GM12878 (cell line): ENCODE measurements at regions not wholly inside any gene's neighbourhood (a gene's known extent, or its start where the extent isn't known, plus 50 kb on each side); places are given as distances from the start of the nearest gene placed in this dataset.

Experiments
- ATAC-seq: fragments of 200-7000 bp; cut with Tn5 transposase; 3 replicates; pipeline ENCODE4 v1.9.1; 2020; ENCODE audit warnings: mild to moderate bottlenecking, moderate library complexity
- BruUV-seq: library from RNA; stranded (reverse); fragments of 400-500 nt; replicated peaks from 2 replicates; lab custom pipeline; 2021; lab: Mats Ljungman, UMichigan
- CTCF ChIA-PET: fragments of 300-600 bp; sonication (Branson Sonifier 250); formaldehyde crosslinking; extraction: SDS; loops from one replicate; lab custom pipeline; 2021; ENCODE audit warnings: inconsistent platforms; lab: Yijun Ruan, JAX
- POLR2A ChIA-PET: fragments of 350-600 bp; formaldehyde crosslinking; extraction: SDS; loops from one replicate; lab custom pipeline; 2021; ENCODE audit warnings: inconsistent platforms; lab: Charles Lee
- RAD21 ChIA-PET: fragments of 300-600 bp; sonication (Branson Sonifier 250); formaldehyde crosslinking; loops from one replicate; lab custom pipeline; 2023; ENCODE audit warnings: antibody characterized with exemption; ENCODE audit not compliant: unreplicated experiment; lab: Charles Lee
- SMC1A ChIA-PET: fragments of 300-600 bp; sonication (Branson Sonifier 250); formaldehyde crosslinking; loops from one replicate; lab custom pipeline; 2023; ENCODE audit not compliant: unreplicated experiment, uncharacterized antibody; lab: Charles Lee
- DNase-seq: peaks from one replicate; pipeline ENCODE4 v3.0.0-alpha.2; 2011; ENCODE audit warnings: low read depth, low spot score
- FAIRE-seq: peaks from 3 replicates; lab custom pipeline; 2011; peaks lifted over from hg19 to GRCh38; lab: Jason Lieb, UNC
- H2AFZ ChIP-seq: 2 replicates; pipeline ENCODE4 v1.6.0; 2011; ENCODE audit warnings: low read depth, low read length, control low read depth; ENCODE audit not compliant: control insufficient read depth
- H3K27ac ChIP-seq: 2 replicates; pipeline ENCODE4 v1.5.1; 2011; ENCODE audit warnings: control low read depth; ENCODE audit not compliant: control insufficient read depth, insufficient read depth
- H3K27me3 ChIP-seq, 2 experiments: replicated peaks in 1 of 2; 2 replicates each; pipeline versions ENCODE4 v1.6.0 to v1.6.1; 2011; ENCODE audit warnings: low read length in 1 of 2; ENCODE audit not compliant: control insufficient read depth in 2 of 2, insufficient read depth in 2 of 2
- H3K36me3 ChIP-seq, 2 experiments: 2 replicates each; pipeline ENCODE4 v1.5.1; 2011; ENCODE audit warnings: low read length in 1 of 2; ENCODE audit not compliant: control insufficient read depth in 2 of 2, insufficient read depth in 2 of 2
- H3K4me1 ChIP-seq: 2 replicates; pipeline ENCODE4 v1.6.1; 2011; ENCODE audit warnings: mild to moderate bottlenecking, low read length, moderate library complexity, mixed read lengths; ENCODE audit not compliant: control insufficient read depth, insufficient read depth
- H3K4me2 ChIP-seq: 2 replicates; pipeline ENCODE4 v1.6.0; 2011; ENCODE audit warnings: control low read depth; ENCODE audit not compliant: control insufficient read depth, insufficient read depth
- H3K4me3 ChIP-seq: fragments of 200-600 bp; sonication (generic); 2 replicates; pipeline ENCODE4 v1.5.1; 2016
- H3K79me2 ChIP-seq: 2 replicates; pipeline ENCODE4 v1.6.0; 2011; ENCODE audit warnings: low read length; ENCODE audit not compliant: control insufficient read depth, insufficient read depth
- H3K9ac ChIP-seq: 2 replicates; pipeline ENCODE4 v1.8.0; 2011; ENCODE audit warnings: low read length, control low read depth, mixed read lengths; ENCODE audit not compliant: control insufficient read depth, insufficient read depth
- H3K9me3 ChIP-seq: replicated peaks from 3 replicates; pipeline ENCODE4 v1.5.1; 2011; ENCODE audit warnings: mild to moderate bottlenecking, low read length; ENCODE audit not compliant: control insufficient read depth, insufficient read depth
- H4K20me1 ChIP-seq: 2 replicates; pipeline ENCODE4 v1.6.0; 2011; ENCODE audit not compliant: control insufficient read depth, insufficient read depth
- ATF7 ChIP-seq: fragments of 450-650 bp; IDR thresholded peaks from 2 replicates; pipeline ENCODE4 v1.6.1; 2016; ENCODE audit warnings: low read depth, mild to moderate bottlenecking
- CBX3 ChIP-seq: fragments of 200-600 bp; sonication (generic); IDR thresholded peaks from 2 replicates; pipeline ENCODE4 v1.6.1; 2016; ENCODE audit warnings: low read depth, borderline replicate concordance
- CEBPB ChIP-seq, 2 experiments: fragments of 150-350 bp in 1 of 2; IDR thresholded peaks; 2 replicates each; pipeline ENCODE4 v1.6.1; 2012 to 2014; ENCODE audit warnings: low read depth in 2 of 2, low read length in 2 of 2, borderline replicate concordance in 1 of 2, inconsistent platforms in 1 of 2
- CEBPZ ChIP-seq: fragments of 150-350 bp; IDR thresholded peaks from 2 replicates; pipeline ENCODE4 v1.6.1; 2016; ENCODE audit warnings: low read depth, low read length
- E2F4 ChIP-seq: IDR thresholded peaks from 2 replicates; pipeline ENCODE4 v1.6.1; 2012; ENCODE audit warnings: low read depth, low read length, improper control_type of control experiment
- E4F1 ChIP-seq: fragments of 450-650 bp; IDR thresholded peaks from 2 replicates; pipeline ENCODE4 v1.6.1; 2018; ENCODE audit warnings: borderline replicate concordance, mild to moderate bottlenecking; ENCODE audit not compliant: partially characterized antibody
- EGR1 ChIP-seq, 2 experiments: IDR thresholded peaks; 1 replicate in 1 of 2; 2 replicates in 1 of 2; pipeline ENCODE4 v1.6.1; 2011 to 2012; ENCODE audit warnings: low read depth in 2 of 2, low read length in 2 of 2, borderline replicate concordance in 1 of 2, mild to moderate bottlenecking in 1 of 2, moderate library complexity in 1 of 2
- FOXM1 ChIP-seq: IDR thresholded peaks from 2 replicates; pipeline ENCODE4 v1.6.1; 2012; ENCODE audit warnings: low read depth, mild to moderate bottlenecking, inconsistent platforms, low read length, moderate library complexity
- HDGF ChIP-seq: fragments of 450-650 bp; IDR thresholded peaks from 2 replicates; pipeline ENCODE4 v1.6.1; 2016; ENCODE audit warnings: antibody characterized with exemption
- LARP7 ChIP-seq: fragments of 450-650 bp; IDR thresholded peaks from 2 replicates; pipeline ENCODE4 v1.6.1; 2017; ENCODE audit warnings: mild to moderate bottlenecking
- PAX8 ChIP-seq: fragments of 450-650 bp; IDR thresholded peaks from 2 replicates; pipeline ENCODE4 v1.6.1; 2017; ENCODE audit warnings: mild to moderate bottlenecking, moderate library complexity
- RBBP5 ChIP-seq: fragments of 200-600 bp; sonication (generic); conservative IDR thresholded peaks from 2 replicates; pipeline ENCODE4 v1.6.1; 2016
- RUNX3 ChIP-seq: IDR thresholded peaks from 2 replicates; pipeline ENCODE4 v1.6.1; 2012; ENCODE audit warnings: low read length, inconsistent platforms
- STAT1 ChIP-seq: fragments of 450-650 bp; conservative IDR thresholded peaks from 2 replicates; pipeline ENCODE4 v1.6.1; 2014; ENCODE audit warnings: antibody characterized with exemption, mild to moderate bottlenecking
- YY1 ChIP-seq: IDR thresholded peaks from 2 replicates; pipeline ENCODE4 v1.6.1; 2011; ENCODE audit warnings: low read depth, mild to moderate bottlenecking, low read length
- ZBED1 ChIP-seq: IDR thresholded peaks from 2 replicates; pipeline ENCODE4 v1.6.1; 2016; ENCODE audit warnings: borderline replicate concordance
- ZNF622 ChIP-seq: fragments of 450-650 bp; IDR thresholded peaks from 2 replicates; pipeline ENCODE4 v1.6.1; 2017; ENCODE audit warnings: mild to moderate bottlenecking, inconsistent platforms
- WGBS: methylation state at CpG from one replicate; pipeline ENCODE4 v1.1.6; 2016; ENCODE audit warnings: low lambda C conversion rate; ENCODE audit not compliant: insufficient replicate concordance, insufficient coverage; ENCODE audit errors: missing lambda C conversion rate; 5-methylcytosine and 5-hydroxymethylcytosine counted together
- in situ Hi-C: fragments of 300-500 bp; cut with MboI; formaldehyde crosslinking; loops from 9 replicates; pipeline ENCODE4 v1.14.3; 2018; ENCODE audit warnings: mixed read lengths
- intact Hi-C: fragments of 100-400 bp; cut with micrococcal nuclease; formaldehyde crosslinking; loops from one replicate; pipeline ENCODE4 v1.14.2; 2022; ENCODE audit not compliant: unreplicated experiment
- TF ChIP-seq, protein P1 (sequence below): fragments of 450-650 bp; IDR thresholded peaks from 2 replicates; pipeline ENCODE4 v1.6.1; 2016; ENCODE audit warnings: mild to moderate bottlenecking

GRCh38 chr22:49535126-49535525 is 292.5 kb downstream of the BRD1 start (continued):
- TF ChIP-seq CEBPB (IDR thresholded peaks at IDR 0.05; ENCODE audit: borderline replicate concordance in 1 of 2, low read depth in 2 of 2, low read length in 2 of 2) (no peak), E2F4 (no peak), LARP7 (no peak), E4F1 (no peak), EGR1 (IDR thresholded peaks at IDR 0.05; ENCODE audit: borderline replicate concordance in 1 of 2, low read depth in 2 of 2, low read length in 2 of 2) (no peak)

GRCh38 chr22:49534386-49534785 is 293.3 kb downstream of the BRD1 start:
- WGBS = 84% methylated on average over 16 of the region's 16 CpGs
- ChIA-PET SMC1A (no interaction called here), POLR2A (no interaction called here), RAD21 (no interaction called here), CTCF (no interaction called here)
- FAIRE-seq (no peak), ATAC-seq (no peak), DNase-seq (no peak)
- Histone ChIP-seq H2AFZ (no peak overlapping the region), H3K79me2 (no peaks in the 10 kb centered on the region), H3K4me1 (no peaks in the 10 kb centered on the region), H3K4me3 (no peak overlapping the region), H3K27ac (no peak overlapping the region), H3K36me3 (no peaks in the 10 kb centered on the region; a peak in 3 of 4 replicates), H4K20me1 (no peaks in the 10 kb centered on the region), H3K4me2 (no peak overlapping the region), H3K27me3 (no peaks in the 10 kb centered on the region), H3K9ac (no peak overlapping the region), H3K9me3 (no peaks in the 10 kb centered on the region)
- no TSS peak for BruUV-seq
- intact Hi-C loops = no loop called here
- in situ Hi-C loops = no loop called here
- no peak for TF ChIP-seq YY1
- no peak for TF ChIP-seq FOXM1
- no peak for TF ChIP-seq ZBED1
- TF ChIP-seq, protein P1, sequence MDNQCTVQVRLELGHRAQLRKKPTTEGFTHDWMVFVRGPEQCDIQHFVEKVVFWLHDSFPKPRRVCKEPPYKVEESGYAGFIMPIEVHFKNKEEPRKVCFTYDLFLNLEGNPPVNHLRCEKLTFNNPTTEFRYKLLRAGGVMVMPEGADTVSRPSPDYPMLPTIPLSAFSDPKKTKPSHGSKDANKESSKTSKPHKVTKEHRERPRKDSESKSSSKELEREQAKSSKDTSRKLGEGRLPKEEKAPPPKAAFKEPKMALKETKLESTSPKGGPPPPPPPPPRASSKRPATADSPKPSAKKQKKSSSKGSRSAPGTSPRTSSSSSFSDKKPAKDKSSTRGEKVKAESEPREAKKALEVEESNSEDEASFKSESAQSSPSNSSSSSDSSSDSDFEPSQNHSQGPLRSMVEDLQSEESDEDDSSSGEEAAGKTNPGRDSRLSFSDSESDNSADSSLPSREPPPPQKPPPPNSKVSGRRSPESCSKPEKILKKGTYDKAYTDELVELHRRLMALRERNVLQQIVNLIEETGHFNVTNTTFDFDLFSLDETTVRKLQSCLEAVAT = no peak
- no peak for TF ChIP-seq ATF7
- TF ChIP-seq STAT1 = no peak
- TF ChIP-seq CEBPZ = no peak
- TF ChIP-seq RUNX3 = no peak
- TF ChIP-seq ZNF622 = no peak
- TF ChIP-seq PAX8 = no peak
- no peak for TF ChIP-seq RBBP5
- TF ChIP-seq CBX3 = no peak
- no peak for TF ChIP-seq HDGF
